SU-DHL-6 (cell line): ENCODE measurements at regions not wholly inside any gene's neighbourhood (a gene's known extent, or its start where the extent isn't known, plus 50 kb on each side); places are given as distances from the start of the nearest gene placed in this dataset.

ENCODE experiments used
- H2AFZ ChIP-seq: fragments of 200-600 bp; sonication (generic); 2 replicates; pipeline ENCODE4 v1.6.1; 2014; ENCODE audit warnings: low read depth, mild to moderate bottlenecking, moderate library complexity, mixed read lengths, antibody characterized with exemption, low read length; ENCODE audit not compliant: severe bottlenecking
- H3F3A ChIP-seq: fragments of 200-600 bp; shearing (Covaris generic); 2 replicates; pipeline ENCODE4 v1.6.0; 2016; ENCODE audit warnings: antibody characterized with exemption, mild to moderate bottlenecking; ENCODE audit not compliant: insufficient read depth
- H3K27ac ChIP-seq: fragments of 200-600 bp; sonication (generic); 2 replicates; pipeline ENCODE4 v1.5.1; 2016; ENCODE audit warnings: low read depth, mild to moderate bottlenecking, low read length, moderate library complexity, mixed read lengths
- H3K27me3 ChIP-seq: fragments of 200-600 bp; sonication (generic), shearing (Covaris generic); 2 replicates; pipeline ENCODE4 v1.6.0; 2014; ENCODE audit warnings: mild to moderate bottlenecking, low read length
- H3K36me3 ChIP-seq: fragments of 200-600 bp; sonication (generic); 2 replicates; pipeline ENCODE4 v1.6.1; 2014; ENCODE audit warnings: mild to moderate bottlenecking, low read length, mixed read lengths
- H3K4me2 ChIP-seq: fragments of 300-600, 200-600 bp; shearing (Covaris generic), sonication (generic); 2 replicates; pipeline ENCODE4 v1.6.0; 2014; ENCODE audit warnings: low read length, low read depth, mild to moderate bottlenecking; ENCODE audit not compliant: poor library complexity, severe bottlenecking
- H3K4me3 ChIP-seq: fragments of 200-600 bp; sonication (generic); 2 replicates; pipeline ENCODE4 v1.5.1; 2014; ENCODE audit warnings: antibody characterized with exemption, low read length, mild to moderate bottlenecking, mixed read lengths; ENCODE audit not compliant: insufficient read depth, poor library complexity, severe bottlenecking
- H3K79me2 ChIP-seq: fragments of 200-600 bp; sonication (generic); 2 replicates; pipeline ENCODE4 v1.6.1; 2014; ENCODE audit warnings: mild to moderate bottlenecking, low read length, moderate library complexity; ENCODE audit not compliant: insufficient read depth
- H3K9ac ChIP-seq: fragments of 200-600 bp; sonication (generic); 2 replicates; pipeline ENCODE4 v1.7.0; 2014; ENCODE audit warnings: mild to moderate bottlenecking, low read length
- H3K9me2 ChIP-seq: fragments of 200-600 bp; sonication (generic); replicated peaks from 2 replicates; pipeline ENCODE4 v1.6.1; 2014; ENCODE audit warnings: low read length; ENCODE audit not compliant: insufficient read depth
- H3K9me3 ChIP-seq: fragments of 200-600 bp; sonication (generic); 2 replicates; pipeline ENCODE4 v1.6.1; 2014; ENCODE audit warnings: low read length, mixed read lengths; ENCODE audit not compliant: insufficient read depth
- H4K20me1 ChIP-seq: fragments of 200-600 bp; sonication (generic); 2 replicates; pipeline ENCODE4 v1.6.1; 2014; ENCODE audit warnings: low read depth, mild to moderate bottlenecking, antibody characterized with exemption, low read length, moderate library complexity, mixed read lengths
- EZH2phosphoT487 ChIP-seq: fragments of 200-600 bp; sonication (generic), shearing (Covaris generic); conservative IDR thresholded peaks from 2 replicates; pipeline ENCODE4 v1.6.1; 2018; ENCODE audit warnings: mild to moderate bottlenecking, antibody characterized with exemption, low read length, moderate library complexity, mixed read lengths
- TF ChIP-seq, protein P1 (sequence below): fragments of 200-600 bp; sonication (generic); IDR thresholded peaks from one replicate; pipeline ENCODE4 v1.5.1; 2017; ENCODE audit warnings: antibody characterized with exemption, mild to moderate bottlenecking, low read length, moderate library complexity; ENCODE audit not compliant: insufficient read depth, poor library complexity, severe bottlenecking

DNA sequence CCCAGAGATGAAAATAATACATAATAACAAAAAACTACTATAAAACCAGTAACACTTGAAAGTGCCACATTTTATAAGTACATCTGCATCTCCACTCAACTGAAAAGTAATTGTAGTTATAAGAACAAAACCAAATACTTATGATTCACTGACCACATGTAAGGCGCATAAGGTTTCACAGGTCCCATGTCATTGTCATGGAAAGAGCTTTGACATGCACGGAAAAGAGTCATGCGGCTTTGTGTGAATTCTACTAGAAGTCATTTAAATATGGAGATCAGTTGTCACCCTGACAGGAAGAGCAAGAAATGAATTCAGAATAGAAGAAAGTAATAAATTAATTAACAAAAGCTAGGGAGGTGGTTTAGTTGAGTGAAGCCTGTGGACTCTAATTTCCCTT, 459.1 kb downstream of the CDH2 start:
- Histone ChIP-seq H3K27me3 (no peaks in the 10 kb centered on the region), H3K4me2 (no peak overlapping the region), H3K9me3 (no peaks in the 10 kb centered on the region), H2AFZ (no peak overlapping the region), H3K9ac (no peak overlapping the region), H3K4me3 (no peak overlapping the region), H4K20me1 (no peaks in the 10 kb centered on the region), H3F3A (no peaks in the 10 kb centered on the region), H3K27ac (no peak overlapping the region), H3K36me3 (no peaks in the 10 kb centered on the region), H3K79me2 (no peaks in the 10 kb centered on the region), H3K9me2 (no peaks in the 10 kb centered on the region)
- TF ChIP-seq, protein P1, sequence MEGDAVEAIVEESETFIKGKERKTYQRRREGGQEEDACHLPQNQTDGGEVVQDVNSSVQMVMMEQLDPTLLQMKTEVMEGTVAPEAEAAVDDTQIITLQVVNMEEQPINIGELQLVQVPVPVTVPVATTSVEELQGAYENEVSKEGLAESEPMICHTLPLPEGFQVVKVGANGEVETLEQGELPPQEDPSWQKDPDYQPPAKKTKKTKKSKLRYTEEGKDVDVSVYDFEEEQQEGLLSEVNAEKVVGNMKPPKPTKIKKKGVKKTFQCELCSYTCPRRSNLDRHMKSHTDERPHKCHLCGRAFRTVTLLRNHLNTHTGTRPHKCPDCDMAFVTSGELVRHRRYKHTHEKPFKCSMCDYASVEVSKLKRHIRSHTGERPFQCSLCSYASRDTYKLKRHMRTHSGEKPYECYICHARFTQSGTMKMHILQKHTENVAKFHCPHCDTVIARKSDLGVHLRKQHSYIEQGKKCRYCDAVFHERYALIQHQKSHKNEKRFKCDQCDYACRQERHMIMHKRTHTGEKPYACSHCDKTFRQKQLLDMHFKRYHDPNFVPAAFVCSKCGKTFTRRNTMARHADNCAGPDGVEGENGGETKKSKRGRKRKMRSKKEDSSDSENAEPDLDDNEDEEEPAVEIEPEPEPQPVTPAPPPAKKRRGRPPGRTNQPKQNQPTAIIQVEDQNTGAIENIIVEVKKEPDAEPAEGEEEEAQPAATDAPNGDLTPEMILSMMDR, result no peak
- no peak for TF ChIP-seq EZH2phosphoT487

GRCh38 chr18:27717250-27717649, 459.7 kb downstream of the CDH2 start:
- Histone ChIP-seq H3K9ac (no peak overlapping the region), H3K79me2 (no peaks in the 10 kb centered on the region), H3K9me2 (no peaks in the 10 kb centered on the region), H4K20me1 (no peaks in the 10 kb centered on the region), H2AFZ (no peak overlapping the region), H3K4me3 (no peak overlapping the region), H3K9me3 (no peaks in the 10 kb centered on the region), H3K27me3 (no peaks in the 10 kb centered on the region), H3K4me2 (no peak overlapping the region), H3F3A (no peaks in the 10 kb centered on the region), H3K36me3 (no peaks in the 10 kb centered on the region), H3K27ac (no peak overlapping the region)
- TF ChIP-seq EZH2phosphoT487, result no peak
- TF ChIP-seq, protein P1, result no peak

DNA sequence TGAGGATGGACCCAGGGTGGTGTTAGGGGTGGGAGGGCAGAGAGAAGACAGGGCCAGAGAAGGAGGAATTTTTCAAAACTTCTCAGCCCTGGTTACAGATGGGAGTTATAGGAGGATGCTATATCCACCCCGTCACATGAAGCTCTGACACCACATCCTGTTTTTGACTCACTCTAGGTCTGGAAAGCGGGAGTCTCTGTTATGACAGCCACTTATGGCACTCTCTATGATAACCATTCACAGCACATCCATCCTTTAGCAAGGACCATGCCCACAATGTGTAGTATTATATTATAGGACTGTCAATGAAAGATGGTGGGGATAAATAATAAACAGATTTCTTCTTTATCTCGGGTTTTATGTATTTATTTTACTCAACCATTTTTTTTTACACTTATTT, 461.2 kb downstream of the CDH2 start:
- Histone ChIP-seq H3K9me2 (no peaks in the 10 kb centered on the region), H2AFZ (no peak overlapping the region), H3K4me2 (no peak overlapping the region), H3K9me3 (no peaks in the 10 kb centered on the region), H3K36me3 (no peaks in the 10 kb centered on the region), H4K20me1 (no peaks in the 10 kb centered on the region), H3K27ac (no peak overlapping the region), H3K27me3 (no peaks in the 10 kb centered on the region), H3K79me2 (no peaks in the 10 kb centered on the region), H3F3A (no peaks in the 10 kb centered on the region), H3K9ac (no peak overlapping the region), H3K4me3 (no peak overlapping the region)
- TF ChIP-seq, protein P1, result no peak
- TF ChIP-seq EZH2phosphoT487, result no peak

DNA sequence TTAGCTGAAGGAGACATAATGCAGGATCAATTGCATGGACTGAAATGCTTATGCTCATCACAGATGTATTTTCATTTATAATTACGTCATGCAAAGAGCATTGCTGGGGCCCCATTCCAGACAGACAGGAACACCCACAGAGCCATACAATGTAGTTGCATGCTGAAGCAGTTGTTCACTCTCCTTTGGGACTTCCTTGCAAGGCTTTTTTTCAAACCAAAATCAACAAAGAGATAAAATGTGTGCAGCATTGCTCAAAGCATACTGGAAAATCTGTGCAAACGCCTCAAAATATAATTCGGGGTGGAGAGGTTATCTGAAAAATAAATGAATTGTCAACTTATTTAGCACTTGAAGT, 463.2 kb downstream of the CDH2 start:
- no peaks in the 10 kb centered on the region for H3K9me2 ChIP-seq
- no peak overlapping the region for H2AFZ ChIP-seq
- no peaks in the 10 kb centered on the region for H3K36me3 ChIP-seq
- no peak for TF ChIP-seq EZH2phosphoT487
- TF ChIP-seq, protein P1, result no peak
- H3K79me2 ChIP-seq, result no peaks in the 10 kb centered on the region
- H4K20me1 ChIP-seq, result no peaks in the 10 kb centered on the region
- no peaks in the 10 kb centered on the region for H3K9me3 ChIP-seq
- no peak overlapping the region for H3K4me2 ChIP-seq
- no peak overlapping the region for H3K9ac ChIP-seq
- no peaks in the 10 kb centered on the region for H3F3A ChIP-seq
- H3K4me3 ChIP-seq, result no peak overlapping the region
- no peaks in the 10 kb centered on the region for H3K27me3 ChIP-seq
- no peak overlapping the region for H3K27ac ChIP-seq
